Right ventricle myocardium superior (tissue), 1 donor: ENCODE measurements at regions not wholly inside any gene's neighbourhood (a gene's known extent, or its start where the extent isn't known, plus 50 kb on each side); places are given as distances from the start of the nearest gene placed in this dataset.

Source experiments
- ATAC-seq: fragments of 200-7000 bp; cut with Tn5 transposase; one replicate; pipeline ENCODE4 v1.9.1; 2020; ENCODE audit warnings: mild to moderate bottlenecking; ENCODE audit not compliant: poor library complexity
- DNase-seq: peaks from one replicate; pipeline ENCODE4 v3.0.0-alpha.2; 2020
- intact Hi-C: fragments of 100-400 bp; cut with DNase I; formaldehyde crosslinking; loops from one replicate; pipeline ENCODE4 v1.11.2; 2022
- donor health status: DM: no; HTN: yes; CAD: no; lungs with severe emphysema.

GRCh38 chr13:74533226-74533625 is 399.0 kb upstream of the KLF12 start:
- DNase-seq (no peak), ATAC-seq (no peak)
- intact Hi-C loops: no loop called here

- intact Hi-C loops: no loop called here
- no peak for DNase-seq
- ATAC-seq: no peak
Observed at GRCh38 chr13:74530011-74530410, 395.8 kb upstream of the KLF12 start.

GRCh38 chr13:74528734-74529513 is 394.7 kb upstream of the KLF12 start:
- ATAC-seq (no peak), DNase-seq (no peak)
- intact Hi-C loops: no loop called here

GRCh38 chr13:74523057-74523456 is 388.9 kb upstream of the KLF12 start:
- no peak for DNase-seq
- intact Hi-C loops: no loop called here
- no peak for ATAC-seq

- ATAC-seq (no peak), DNase-seq (no peak)
- intact Hi-C loops: no loop called here
Observed at GRCh38 chr13:74511523-74511922, 377.3 kb upstream of the KLF12 start.

GRCh38 chr13:74487091-74487722 is 353.0 kb upstream of the KLF12 start:
- no peak for ATAC-seq
- intact Hi-C loops: no loop called here
- DNase-seq: no peak

- ATAC-seq: no peak
- intact Hi-C loops: no loop called here
- no peak for DNase-seq
Observed at GRCh38 chr13:74485757-74486156, 351.6 kb upstream of the KLF12 start.

- no peak for ATAC-seq
- intact Hi-C loops: no loop called here
- no peak for DNase-seq
Observed at GRCh38 chr13:74479124-74479523, 344.9 kb upstream of the KLF12 start.

- intact Hi-C loops: no loop called here
- DNase-seq (no peak), ATAC-seq (no peak)
Observed at GRCh38 chr13:74476788-74477187, 342.6 kb upstream of the KLF12 start.

GRCh38 chr13:74476365-74476764 is 342.2 kb upstream of the KLF12 start:
- ATAC-seq: no peak
- no peak for DNase-seq
- intact Hi-C loops: no loop called here

GRCh38 chr13:74466864-74467263 is 332.7 kb upstream of the KLF12 start:
- no peak for ATAC-seq
- intact Hi-C loops: no loop called here
- no peak for DNase-seq

GRCh38 chr13:74466020-74466419 is 331.8 kb upstream of the KLF12 start:
- no peak for DNase-seq
- no peak for ATAC-seq
- intact Hi-C loops: no loop called here

- intact Hi-C loops: no loop called here
- DNase-seq (no peak), ATAC-seq (no peak)
Observed at GRCh38 chr13:74465271-74465670, 331.1 kb upstream of the KLF12 start.

GRCh38 chr13:74464670-74465069 is 330.5 kb upstream of the KLF12 start:
- no peak for ATAC-seq
- peak; percentile 34 for DNase-seq
- intact Hi-C loops: no loop called here

- intact Hi-C loops: no loop called here
- ATAC-seq (no peak), DNase-seq (no peak)
Observed at GRCh38 chr13:74461011-74461410, 326.8 kb upstream of the KLF12 start.

GRCh38 chr13:74452881-74453280 is 318.7 kb upstream of the KLF12 start:
- intact Hi-C loops: no loop called here
- no peak for DNase-seq
- no peak for ATAC-seq

GRCh38 chr13:74452176-74452575 is 318.0 kb upstream of the KLF12 start:
- intact Hi-C loops: no loop called here
- no peak for ATAC-seq

GRCh38 chr13:74450964-74451363 is 316.8 kb upstream of the KLF12 start:
- no peak for ATAC-seq
- no peak for DNase-seq
- intact Hi-C loops: no loop called here

More at GRCh38 chr13:74452176-74452575, 318.0 kb upstream of the KLF12 start:
- no peak for DNase-seq

GRCh38 chr13:74450525-74450845 is 316.3 kb upstream of the KLF12 start:
- no peak for ATAC-seq
- no peak for DNase-seq
- intact Hi-C loops: no loop called here

- intact Hi-C loops: no loop called here
- no peak for DNase-seq
- no peak for ATAC-seq
Observed at GRCh38 chr13:74449811-74450524, 315.8 kb upstream of the KLF12 start.
